Inflammatory macrophage treated with lipopolysaccharide for 4 hours (primary cell): ENCODE measurements at regions not wholly inside any gene's neighbourhood (a gene's known extent, or its start where the extent isn't known, plus 50 kb on each side); places are given as distances from the start of the nearest gene placed in this dataset.

Source experiments
- DNase-seq: peaks from one replicate; pipeline ENCODE4 v3.0.0-alpha.2; 2020

DNA sequence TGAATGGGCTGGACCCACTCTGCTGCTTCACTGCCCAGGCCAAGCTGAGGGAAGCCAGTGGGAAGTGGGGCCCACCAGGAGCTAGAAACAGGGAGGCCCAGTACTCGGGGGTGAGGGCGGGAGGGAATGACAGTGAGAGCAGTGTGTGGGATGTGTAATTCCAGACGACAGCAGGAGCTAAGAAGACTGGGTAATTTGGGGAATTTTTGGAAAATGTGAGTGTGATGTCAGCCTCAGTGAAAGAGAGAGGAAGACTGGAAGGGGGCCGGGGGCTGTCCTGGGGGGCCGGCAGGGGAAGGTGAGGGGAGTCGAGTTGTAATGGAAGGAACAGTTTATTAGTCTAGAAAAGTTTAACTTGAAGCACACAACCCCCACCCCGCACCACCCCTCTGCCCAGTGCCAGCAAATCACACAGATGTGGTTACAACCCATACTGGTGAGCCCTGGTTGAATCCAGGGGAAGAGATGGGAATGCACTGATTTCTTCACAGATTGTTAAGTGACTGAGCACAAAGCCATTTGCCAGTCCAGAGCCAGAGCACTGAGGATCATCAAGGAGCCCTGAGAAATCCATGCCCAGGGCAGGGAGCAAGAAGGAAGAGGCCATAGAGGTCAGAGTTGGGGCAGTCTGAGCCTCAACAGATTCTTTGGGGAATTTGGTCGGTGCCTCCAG lies 76.7 kb upstream of the PKDCC start:
- DNase-seq: no peak

DNA sequence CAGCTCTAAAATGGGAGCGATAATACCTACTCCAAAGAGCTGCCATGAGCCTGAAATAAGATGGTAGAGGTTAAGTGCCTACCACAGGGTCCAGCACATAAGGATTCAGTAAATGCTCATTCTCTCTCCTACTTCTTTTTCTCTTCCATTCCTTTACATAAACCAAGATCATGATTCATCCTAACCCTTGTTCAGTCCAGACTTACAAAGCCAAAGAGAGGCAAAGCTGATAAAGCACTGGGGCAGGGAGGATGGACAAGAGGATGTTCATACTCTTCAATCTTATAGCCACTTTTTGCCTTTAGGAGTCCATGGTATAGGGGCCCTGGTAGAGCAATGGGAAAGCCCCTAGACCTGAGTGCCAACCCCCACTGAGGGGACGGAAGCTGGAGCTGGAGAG lies 75.6 kb upstream of the PKDCC start:
- DNase-seq: no peak

DNA sequence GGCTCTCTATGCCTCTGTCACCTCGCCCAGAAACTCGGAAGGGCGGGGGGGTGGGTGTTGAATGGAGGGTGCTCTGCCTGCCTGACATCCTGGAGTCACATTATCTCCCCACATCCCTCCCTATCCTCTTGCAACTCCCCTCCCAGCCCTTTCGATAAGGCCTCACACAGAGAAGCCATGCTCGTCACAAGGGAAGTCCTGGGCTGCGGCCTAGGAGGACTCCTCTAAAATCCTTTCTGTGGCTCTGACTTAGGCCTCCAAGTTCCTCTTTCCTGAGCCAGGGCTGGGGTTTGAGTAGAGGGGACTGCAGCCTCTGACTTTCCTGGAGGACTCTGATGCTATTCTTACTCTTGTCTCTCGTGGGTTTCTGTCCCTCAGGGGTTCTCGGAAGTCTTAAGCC lies 75.0 kb upstream of the PKDCC start:
- no peak for DNase-seq

DNA sequence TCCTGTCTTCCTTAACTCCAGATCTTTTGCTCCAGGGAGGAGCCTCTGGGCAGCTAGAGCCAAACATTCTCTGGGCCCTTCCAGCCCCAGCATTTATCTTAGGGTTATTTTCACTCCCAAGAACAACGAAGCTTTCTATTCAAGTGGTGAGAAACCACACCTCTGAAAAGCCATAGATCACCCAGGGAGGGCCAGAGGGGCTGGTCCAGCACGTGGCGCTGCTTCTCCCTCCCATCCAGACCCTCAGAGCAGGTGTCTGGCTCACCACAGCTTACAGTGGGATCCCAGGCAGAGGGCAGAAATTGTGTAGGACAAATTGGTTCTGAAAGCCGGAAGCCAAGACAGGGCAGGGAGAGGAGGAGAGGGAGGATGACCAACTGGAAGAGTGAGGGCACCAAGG lies 74.0 kb upstream of the PKDCC start:
- DNase-seq: no peak

DNA sequence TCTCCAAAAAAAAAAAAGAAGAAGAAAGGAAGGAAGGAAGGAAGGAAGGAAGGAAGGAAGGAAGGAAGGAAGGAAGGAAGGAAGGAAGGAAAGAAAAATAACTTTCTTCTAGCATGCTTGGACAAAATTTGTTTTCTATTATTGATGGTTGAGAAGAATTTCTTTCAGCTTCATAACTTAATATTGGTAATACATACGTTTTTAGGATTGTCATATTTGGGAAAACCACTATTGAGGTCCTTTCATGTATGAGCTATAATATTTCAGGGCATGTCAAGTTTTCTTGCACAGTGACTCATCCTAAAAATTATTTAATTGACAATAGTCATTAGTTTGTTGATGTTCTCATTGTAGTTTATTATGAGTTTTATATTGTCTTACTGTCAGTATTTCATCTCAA lies 66.4 kb upstream of the PKDCC start:
- no peak for DNase-seq

DNA sequence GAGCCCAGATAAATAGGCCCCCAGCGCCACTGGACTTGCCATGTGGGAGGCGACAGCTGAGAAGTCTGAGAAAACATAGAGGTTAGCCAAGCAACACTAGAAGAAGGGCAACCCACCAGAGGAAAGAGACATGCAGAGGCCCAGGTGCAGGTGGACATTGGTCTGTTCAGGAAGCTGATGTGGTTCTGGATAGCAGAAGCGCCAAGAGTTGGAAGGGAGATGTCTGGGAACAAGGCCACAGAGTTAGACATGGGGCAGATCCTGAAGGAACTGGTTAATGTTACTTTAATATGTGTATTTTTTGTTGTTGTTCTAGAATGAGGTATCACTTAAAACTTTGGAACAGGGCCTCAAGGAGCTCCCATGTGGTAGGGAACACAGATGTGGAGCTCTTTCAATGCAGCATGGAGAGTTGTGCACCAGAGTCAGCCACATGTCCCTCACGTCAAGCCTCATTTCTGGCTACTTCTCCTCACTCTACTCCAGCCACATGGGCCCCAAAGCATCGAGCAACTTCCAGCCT lies 62.2 kb upstream of the PKDCC start:
- no peak for DNase-seq

GRCh38 chr2:41989501-41990180 lies 58.2 kb upstream of the PKDCC start:
- DNase-seq: no peak

GRCh38 chr2:41990245-41990644 lies 57.6 kb upstream of the PKDCC start:
- DNase-seq: no peak

DNA sequence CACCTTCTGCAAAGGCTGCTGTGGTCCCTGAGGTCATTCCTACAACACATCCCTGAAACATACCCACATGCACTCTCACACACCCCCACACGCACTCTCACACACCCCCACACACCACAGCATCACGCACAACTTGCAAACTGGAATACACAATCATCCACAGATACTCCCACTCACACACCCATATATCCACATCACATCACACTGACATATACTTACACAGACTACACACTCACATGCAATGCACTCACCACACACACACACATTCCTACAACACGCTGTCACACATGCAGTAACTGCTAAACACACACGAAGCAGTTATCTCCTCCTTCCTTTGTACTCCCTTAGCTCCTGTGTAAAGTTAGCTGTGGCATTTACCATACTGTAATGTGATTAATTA lies 57.1 kb upstream of the PKDCC start:
- no peak for DNase-seq

DNA sequence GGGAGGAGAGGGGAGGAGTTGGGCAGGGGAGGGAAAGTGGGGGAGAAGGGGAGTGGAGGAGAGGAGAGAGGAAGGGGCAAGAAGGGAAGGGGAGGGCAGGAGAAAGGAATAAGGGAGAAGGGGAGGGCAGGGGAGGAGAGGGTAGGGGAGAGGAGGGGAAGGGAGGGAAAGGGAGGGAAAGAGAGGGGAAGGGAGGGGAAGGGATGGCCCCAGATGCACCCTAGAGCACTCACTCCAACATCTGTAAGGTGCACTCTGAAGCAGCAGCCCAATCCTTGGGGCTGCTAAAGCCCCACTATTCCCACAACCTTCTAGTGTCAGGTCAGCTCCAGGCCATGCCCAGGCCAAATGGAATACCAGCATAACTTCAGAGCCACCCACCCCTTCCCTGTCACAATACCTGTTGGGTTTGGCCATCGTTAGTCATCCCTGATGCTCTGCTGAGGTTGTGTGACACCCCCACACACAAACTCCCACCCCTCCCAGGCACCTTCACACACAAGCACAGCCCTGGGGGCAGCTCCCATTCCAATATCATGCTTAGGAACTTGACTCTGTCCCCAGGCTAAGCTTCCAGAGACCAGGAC lies 55.7 kb upstream of the PKDCC start:
- DNase-seq: no peak

DNA sequence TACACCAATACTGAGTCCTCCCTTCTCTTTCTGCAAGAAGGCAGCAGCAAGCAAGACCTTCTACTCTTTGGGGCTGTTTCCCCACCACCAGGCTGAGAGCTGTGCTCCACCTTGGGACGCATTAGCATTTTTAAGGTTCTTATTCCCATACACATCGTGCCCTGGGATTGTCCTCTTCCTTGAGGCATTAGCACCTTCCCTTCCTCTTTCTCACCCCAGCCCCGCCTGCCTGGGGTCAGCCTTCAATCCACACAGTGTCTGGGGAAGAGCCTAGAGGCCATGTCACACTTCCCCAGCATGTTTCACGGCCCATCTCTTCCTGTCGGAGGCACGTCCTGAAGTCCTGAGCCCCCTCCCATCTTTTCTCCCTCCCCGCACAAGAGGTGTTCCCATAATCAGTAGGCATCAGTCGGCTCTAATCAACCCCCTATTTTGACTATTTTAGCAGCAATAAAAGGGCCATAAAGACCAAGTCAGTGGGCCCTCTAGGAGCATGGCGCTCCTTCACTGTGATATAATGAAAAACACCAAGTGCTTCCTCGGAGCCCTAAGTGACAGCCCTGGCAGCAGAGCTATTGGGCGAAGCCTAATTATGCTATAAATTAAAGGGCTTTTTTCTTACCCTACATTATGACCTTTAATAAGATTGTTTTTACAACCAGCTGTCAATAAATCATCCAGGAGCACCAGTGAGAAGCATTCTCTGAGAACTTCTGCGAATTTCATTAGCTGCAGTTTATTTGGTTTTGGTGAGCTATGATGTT lies 55.0 kb upstream of the PKDCC start:
- no peak for DNase-seq

GRCh38 chr2:41993435-41993925 lies 54.3 kb upstream of the PKDCC start:
- DNase-seq: no peak

GRCh38 chr2:41994233-41994637 lies 53.6 kb upstream of the PKDCC start:
- DNase-seq: peak; percentile 3

GRCh38 chr2:41994661-41995060 lies 53.2 kb upstream of the PKDCC start:
- no peak for DNase-seq

DNA sequence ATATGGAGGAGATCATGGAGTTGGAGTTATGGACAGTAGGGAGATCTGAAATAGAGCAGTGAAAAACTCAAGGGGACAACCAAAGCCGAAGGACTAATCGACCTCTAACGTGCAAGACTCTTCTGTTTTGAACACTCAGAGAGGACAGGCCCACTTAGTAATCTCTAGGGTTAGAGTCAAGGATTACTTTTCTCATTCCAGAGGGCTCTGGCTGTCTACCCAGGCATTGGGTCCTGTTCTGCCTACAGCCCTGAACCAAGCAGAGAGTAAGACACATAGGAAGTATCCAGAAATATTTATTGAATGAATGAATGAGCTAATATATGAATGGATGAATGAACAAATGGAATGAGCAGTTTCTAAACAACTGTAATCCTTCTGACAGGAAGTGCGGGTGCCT lies 50.3 kb upstream of the PKDCC start:
- DNase-seq: no peak
